HCT116 (cell line): ENCODE measurements at regions not wholly inside any gene's neighbourhood (a gene's known extent, or its start where the extent isn't known, plus 50 kb on each side); places are given as distances from the start of the nearest gene placed in this dataset.

Experiments used
- ATAC-seq: fragments of 200-7000 bp; cut with Tn5 transposase; 2 replicates; pipeline ENCODE4 v1.9.1; 2020; ENCODE audit warnings: mild to moderate bottlenecking, moderate library complexity
- BruUV-seq: library from RNA; stranded (reverse); fragments of 400-500 nt; replicated peaks from 2 replicates; lab custom pipeline; 2021; lab: Mats Ljungman, UMichigan
- CTCF ChIA-PET: fragments of 300-600 bp; sonication (Branson Sonifier 250); formaldehyde crosslinking; loops from one replicate; lab custom pipeline; 2021; ENCODE audit warnings: antibody characterized with exemption; lab: Charles Lee
- POLR2A ChIA-PET: fragments of 300-600, 350-600 bp; sonication (Branson Sonifier 250); formaldehyde crosslinking; loops from one replicate; lab custom pipeline; 2021; ENCODE audit warnings: antibody characterized with exemption; lab: Charles Lee
- RAD21 ChIA-PET, 2 experiments: fragments of 300-600 bp; sonication (Branson Sonifier 250); formaldehyde crosslinking; loops; one replicate each; lab custom pipeline; 2023; ENCODE audit warnings: low total read pairs in 2 of 2; ENCODE audit not compliant: uncharacterized antibody in 2 of 2, unreplicated experiment in 2 of 2, low non-redundant PET in 1 of 2; lab: Charles Lee
- DNase-seq: peaks from one replicate; pipeline ENCODE4 v3.0.0-alpha.2; 2010; ENCODE audit warnings: low read depth, low spot score
- H2AFZ ChIP-seq: fragments of 200-600 bp; shearing (Covaris generic), sonication (generic); 2 replicates; pipeline ENCODE4 v1.6.1; 2017; ENCODE audit warnings: low read depth, mixed run types, mixed read lengths, antibody characterized with exemption, low read length; ENCODE audit not compliant: poor library complexity, severe bottlenecking
- H3K27ac ChIP-seq: 2 replicates; pipeline ENCODE4 v1.5.1; 2012; ENCODE audit warnings: low read depth, low read length
- H3K27me3 ChIP-seq: fragments of 200-600 bp; sonication (generic); 2 replicates; pipeline ENCODE4 v1.6.1; 2016; ENCODE audit warnings: mixed run types, low read length, mixed read lengths; ENCODE audit not compliant: insufficient read depth
- H3K36me3 ChIP-seq, 2 experiments: fragments of 200-500 bp in 1 of 2; fragments of 200-600 bp in 1 of 2; sonication (Bioruptor generic) in 1 of 2; sonication (generic) in 1 of 2; 2 replicates each; pipeline versions ENCODE4 v1.5.1 to v1.6.1; 2014 to 2016; ENCODE audit warnings: low read length in 2 of 2, inconsistent platforms in 1 of 2, mixed read lengths in 1 of 2, mixed run types in 1 of 2; ENCODE audit not compliant: insufficient read depth in 2 of 2, control insufficient read depth in 1 of 2
- H3K4me1 ChIP-seq, 2 experiments: fragments of 200-600 bp in 1 of 2; sonication (generic) in 1 of 2; 2 replicates each; pipeline versions ENCODE4 v1.5.1 to v1.6.1; 2012 to 2017; ENCODE audit warnings: low read length in 2 of 2, inconsistent platforms in 1 of 2, mild to moderate bottlenecking in 1 of 2, mixed read lengths in 1 of 2, mixed run types in 1 of 2, moderate library complexity in 1 of 2; ENCODE audit not compliant: insufficient read depth in 2 of 2, control insufficient read depth in 1 of 2
- H3K4me2 ChIP-seq: fragments of 200-600 bp; sonication (generic); 2 replicates; pipeline ENCODE4 v1.6.1; 2017; ENCODE audit warnings: mixed run types, low read length, mixed read lengths
- H3K4me3 ChIP-seq, 2 experiments: fragments of 200-600 bp in 1 of 2; sonication (generic) in 1 of 2; replicated peaks in 1 of 2; 2 replicates each; pipeline ENCODE4 v1.5.1; 2011 to 2016; ENCODE audit warnings: low read length in 2 of 2, control low read depth in 1 of 2, low read depth in 1 of 2, mild to moderate bottlenecking in 1 of 2, mixed read lengths in 1 of 2, mixed run types in 1 of 2
- H3K79me2 ChIP-seq: fragments of 200-600 bp; sonication (generic); 2 replicates; pipeline ENCODE4 v1.6.1; 2017; ENCODE audit warnings: mild to moderate bottlenecking, mixed run types, low read length, moderate library complexity, mixed read lengths; ENCODE audit not compliant: insufficient read depth
- H3K9ac ChIP-seq: fragments of 200-600 bp; sonication (generic); 2 replicates; pipeline ENCODE4 v1.6.1; 2016; ENCODE audit warnings: low read length, mixed read lengths
- H3K9me2 ChIP-seq: fragments of 200-600 bp; sonication (generic), shearing (Covaris generic); 2 replicates; pipeline ENCODE4 v1.6.1; 2017; ENCODE audit warnings: mixed run types, mild to moderate bottlenecking, moderate library complexity; ENCODE audit not compliant: insufficient read depth
- H3K9me3 ChIP-seq, 2 experiments: fragments of 200-500 bp in 1 of 2; fragments of 200-600 bp in 1 of 2; sonication (Bioruptor generic) in 1 of 2; sonication (generic) in 1 of 2; 2 replicates each; pipeline ENCODE4 v1.6.1; 2014 to 2017; ENCODE audit warnings: low read length in 2 of 2, mixed read lengths in 2 of 2, inconsistent platforms in 1 of 2, low read depth in 1 of 2, mild to moderate bottlenecking in 1 of 2, mixed run types in 1 of 2, moderate library complexity in 1 of 2; ENCODE audit not compliant: control insufficient read depth in 1 of 2, insufficient read depth in 1 of 2
- H4K20me1 ChIP-seq: fragments of 200-600 bp; sonication (generic), shearing (Covaris generic); 2 replicates; pipeline ENCODE4 v1.6.1; 2017; ENCODE audit warnings: mixed run types, mild to moderate bottlenecking, moderate library complexity; ENCODE audit not compliant: insufficient read depth
- CBX3 ChIP-seq: IDR thresholded peaks from 2 replicates; pipeline ENCODE4 v1.6.1; 2012; ENCODE audit warnings: low read depth
- EGR1 ChIP-seq: IDR thresholded peaks from 2 replicates; pipeline ENCODE4 v1.6.1; 2012; ENCODE audit warnings: low read depth
- ELF1 ChIP-seq: IDR thresholded peaks from 2 replicates; pipeline ENCODE4 v1.6.1; 2012; ENCODE audit warnings: low read depth, borderline replicate concordance
- FOSL1 ChIP-seq: IDR thresholded peaks from 2 replicates; pipeline ENCODE4 v1.6.1; 2012; ENCODE audit warnings: low read depth
- POLR2AphosphoS5 ChIP-seq: IDR thresholded peaks from 2 replicates; pipeline ENCODE4 v1.6.1; 2011; ENCODE audit warnings: mild to moderate bottlenecking, low read depth, low read length, moderate library complexity
- SIN3A ChIP-seq: IDR thresholded peaks from 2 replicates; pipeline ENCODE4 v1.6.1; 2012; ENCODE audit warnings: low read depth
- SP1 ChIP-seq: IDR thresholded peaks from 2 replicates; pipeline ENCODE4 v1.6.1; 2012; ENCODE audit warnings: low read depth
- TCF7L2 ChIP-seq: IDR thresholded peaks from 2 replicates; pipeline ENCODE4 v1.7.0; 2011; ENCODE audit warnings: borderline replicate concordance, inconsistent platforms; ENCODE audit not compliant: insufficient read depth, insufficient read length; ENCODE audit errors: extremely low read depth
- intact Hi-C: fragments of 100-400 bp; cut with micrococcal nuclease; formaldehyde crosslinking; loops from 2 replicates; pipeline ENCODE4 v1.10.0; 2022
- TF ChIP-seq, protein P1 (sequence below): IDR thresholded peaks from 2 replicates; pipeline ENCODE4 v1.6.1; 2012; ENCODE audit warnings: low read depth
- TF ChIP-seq, protein P2 (sequence below): IDR thresholded peaks from 2 replicates; pipeline ENCODE4 v1.6.1; 2012

DNA sequence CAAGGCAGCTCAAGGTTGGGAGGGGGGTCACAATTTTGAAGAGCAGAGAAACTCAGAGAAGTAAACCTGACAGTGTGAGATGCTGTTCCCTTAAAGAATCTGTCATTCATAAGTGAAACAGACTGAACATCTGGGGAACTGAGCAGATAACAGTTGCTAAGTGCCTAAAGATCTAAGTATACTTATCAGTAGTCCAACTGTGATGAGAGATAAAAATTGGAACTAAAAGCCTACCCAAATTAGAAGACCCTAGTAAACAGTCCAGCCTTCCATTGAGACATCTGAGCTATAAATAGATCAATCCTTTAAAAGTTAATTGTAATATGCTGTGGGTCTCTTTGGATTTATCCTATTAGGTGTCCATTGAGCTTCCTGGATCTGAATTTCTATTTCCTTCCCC is 692.8 kb upstream of the ZNF608 start (continued):
- TF ChIP-seq, protein P1, sequence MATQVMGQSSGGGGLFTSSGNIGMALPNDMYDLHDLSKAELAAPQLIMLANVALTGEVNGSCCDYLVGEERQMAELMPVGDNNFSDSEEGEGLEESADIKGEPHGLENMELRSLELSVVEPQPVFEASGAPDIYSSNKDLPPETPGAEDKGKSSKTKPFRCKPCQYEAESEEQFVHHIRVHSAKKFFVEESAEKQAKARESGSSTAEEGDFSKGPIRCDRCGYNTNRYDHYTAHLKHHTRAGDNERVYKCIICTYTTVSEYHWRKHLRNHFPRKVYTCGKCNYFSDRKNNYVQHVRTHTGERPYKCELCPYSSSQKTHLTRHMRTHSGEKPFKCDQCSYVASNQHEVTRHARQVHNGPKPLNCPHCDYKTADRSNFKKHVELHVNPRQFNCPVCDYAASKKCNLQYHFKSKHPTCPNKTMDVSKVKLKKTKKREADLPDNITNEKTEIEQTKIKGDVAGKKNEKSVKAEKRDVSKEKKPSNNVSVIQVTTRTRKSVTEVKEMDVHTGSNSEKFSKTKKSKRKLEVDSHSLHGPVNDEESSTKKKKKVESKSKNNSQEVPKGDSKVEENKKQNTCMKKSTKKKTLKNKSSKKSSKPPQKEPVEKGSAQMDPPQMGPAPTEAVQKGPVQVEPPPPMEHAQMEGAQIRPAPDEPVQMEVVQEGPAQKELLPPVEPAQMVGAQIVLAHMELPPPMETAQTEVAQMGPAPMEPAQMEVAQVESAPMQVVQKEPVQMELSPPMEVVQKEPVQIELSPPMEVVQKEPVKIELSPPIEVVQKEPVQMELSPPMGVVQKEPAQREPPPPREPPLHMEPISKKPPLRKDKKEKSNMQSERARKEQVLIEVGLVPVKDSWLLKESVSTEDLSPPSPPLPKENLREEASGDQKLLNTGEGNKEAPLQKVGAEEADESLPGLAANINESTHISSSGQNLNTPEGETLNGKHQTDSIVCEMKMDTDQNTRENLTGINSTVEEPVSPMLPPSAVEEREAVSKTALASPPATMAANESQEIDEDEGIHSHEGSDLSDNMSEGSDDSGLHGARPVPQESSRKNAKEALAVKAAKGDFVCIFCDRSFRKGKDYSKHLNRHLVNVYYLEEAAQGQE: no peak

DNA sequence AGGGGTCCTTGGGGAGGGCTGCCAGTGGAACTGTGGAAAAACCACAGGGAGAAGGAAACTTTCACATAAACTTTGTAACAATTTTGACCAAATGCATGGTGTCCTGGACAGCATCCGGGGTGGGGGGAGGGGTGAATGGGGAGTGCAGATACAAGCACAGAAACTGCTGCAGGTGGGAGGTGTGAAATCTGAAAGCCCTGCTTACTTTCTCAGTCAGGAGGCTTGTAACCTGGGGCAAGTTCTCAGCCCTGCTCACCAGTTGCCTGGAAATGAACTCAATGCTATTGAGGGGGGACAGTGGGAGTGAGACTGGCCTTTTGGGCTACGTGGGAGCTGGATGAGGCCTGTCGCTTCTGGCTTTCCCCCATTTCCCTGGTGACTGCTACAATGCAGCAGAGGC is 694.5 kb upstream of the ZNF608 start:
- TF ChIP-seq SP1 (no peak), SIN3A (no peak), EGR1 (no peak), TCF7L2 (no peak), CBX3 (no peak), ELF1 (no peak), FOSL1 (no peak), POLR2AphosphoS5 (no peak)
- TF ChIP-seq, protein P2, sequence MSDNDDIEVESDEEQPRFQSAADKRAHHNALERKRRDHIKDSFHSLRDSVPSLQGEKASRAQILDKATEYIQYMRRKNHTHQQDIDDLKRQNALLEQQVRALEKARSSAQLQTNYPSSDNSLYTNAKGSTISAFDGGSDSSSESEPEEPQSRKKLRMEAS: no peak
- TF ChIP-seq, all 23 proteins: peak for 0
- no peak overlapping the region for H2AFZ ChIP-seq
- H3K9me2 ChIP-seq: no peaks in the 10 kb centered on the region
- intact Hi-C loops: no loop called here
- H3K9me3 ChIP-seq: no peaks in the 10 kb centered on the region
- POLR2A ChIA-PET: no interaction called here
- no peak for ATAC-seq
- H3K36me3 ChIP-seq: no peaks in the 10 kb centered on the region
- no peaks in the 10 kb centered on the region for H4K20me1 ChIP-seq
- H3K9ac ChIP-seq: no peak overlapping the region
- no peak overlapping the region for H3K4me2 ChIP-seq
- RAD21 ChIA-PET: no interaction called here
- no peaks in the 10 kb centered on the region for H3K27me3 ChIP-seq
- no peak for DNase-seq
- no peak overlapping the region for H3K4me3 ChIP-seq
- CTCF ChIA-PET: no interaction called here
- no TSS peak for BruUV-seq
- no peaks in the 10 kb centered on the region for H3K4me1 ChIP-seq
- no peaks in the 10 kb centered on the region for H3K79me2 ChIP-seq
- no peak overlapping the region for H3K27ac ChIP-seq
